HG03378 (cell line): ENCODE measurements at regions not wholly inside any gene's neighbourhood (a gene's known extent, or its start where the extent isn't known, plus 50 kb on each side); places are given as distances from the start of the nearest gene placed in this dataset.

Experiments
- ATAC-seq: cut with Tn5 transposase; IDR thresholded peaks from one replicate; pipeline ENCODE4 v1.9.1; 2021; ENCODE audit warnings: mild to moderate bottlenecking, moderate library complexity; ENCODE audit not compliant: unreplicated experiment

- ATAC-seq = no peak
These were observed 379.5 kb upstream of the SEMA6D start for GRCh38 chr15:47337836-47338235.

- no peak for ATAC-seq
These were observed 378.5 kb upstream of the SEMA6D start for GRCh38 chr15:47338771-47339170.

- ATAC-seq = no peak
These were observed 377.3 kb upstream of the SEMA6D start for GRCh38 chr15:47339800-47340570.

- ATAC-seq = no peak
These were observed 376.8 kb upstream of the SEMA6D start for GRCh38 chr15:47340571-47340920.

GRCh38 chr15:47349179-47349578, 368.1 kb upstream of the SEMA6D start:
- ATAC-seq = no peak

DNA sequence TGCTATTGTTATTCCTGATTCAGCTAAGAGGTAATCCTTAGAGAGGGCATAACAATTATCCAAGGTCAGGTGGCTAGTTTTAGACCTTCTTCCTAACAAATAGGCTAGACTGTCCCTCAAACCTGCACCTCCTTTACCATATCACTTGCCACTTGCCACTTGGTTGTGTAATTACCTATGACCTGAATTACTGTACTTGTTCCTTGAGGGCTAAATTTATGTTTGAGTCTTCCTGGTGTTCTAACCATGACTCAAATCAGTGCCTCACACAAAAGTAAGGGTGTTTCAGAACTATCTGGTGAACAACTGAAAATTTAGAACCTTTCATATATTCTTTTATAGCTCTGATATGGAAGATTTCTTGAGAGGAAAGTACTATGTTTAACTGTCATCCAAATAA, 365.8 kb upstream of the SEMA6D start:
- no peak for ATAC-seq

GRCh38 chr15:47352217-47352616, 365.1 kb upstream of the SEMA6D start:
- no peak for ATAC-seq

- ATAC-seq = no peak
These were observed 361.5 kb upstream of the SEMA6D start for GRCh38 chr15:47355759-47356158.

DNA sequence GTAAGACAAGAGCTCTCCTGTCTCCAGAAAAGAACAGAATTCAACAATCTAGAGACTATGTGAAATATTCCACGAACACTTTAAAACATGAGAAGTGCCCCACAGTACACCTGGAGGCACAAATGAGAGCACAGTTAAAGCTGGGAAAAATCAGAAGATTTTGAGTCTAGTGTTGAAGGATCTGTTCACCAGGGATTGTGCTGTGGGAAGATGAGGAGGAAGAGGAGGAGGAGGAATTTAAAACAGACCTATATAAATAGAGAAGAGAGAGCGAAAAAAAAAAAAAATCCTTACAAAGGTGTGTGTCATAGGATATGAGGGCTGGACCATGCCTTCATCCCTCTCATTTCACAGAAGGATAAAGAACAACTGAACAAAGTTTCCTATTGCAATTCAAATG, 361.0 kb upstream of the SEMA6D start:
- no peak for ATAC-seq

DNA sequence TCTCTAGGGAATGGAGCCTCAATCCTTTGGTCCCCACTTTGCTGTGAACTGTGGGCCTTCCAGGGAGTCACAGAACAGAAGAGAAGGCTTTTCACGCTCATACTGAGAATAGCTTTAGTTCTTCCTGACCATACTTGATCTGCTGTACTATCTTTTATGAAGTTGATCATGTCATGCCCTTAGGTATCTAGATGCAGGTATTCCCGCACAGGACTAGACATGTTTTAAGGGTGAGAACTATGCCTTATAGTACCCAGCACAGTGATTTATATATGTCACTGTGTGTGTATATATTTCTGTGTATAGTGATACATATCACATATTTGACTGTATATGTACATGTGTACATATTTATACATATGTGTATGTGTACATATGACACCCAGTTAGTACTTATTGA, 358.4 kb upstream of the SEMA6D start:
- ATAC-seq = no peak

DNA sequence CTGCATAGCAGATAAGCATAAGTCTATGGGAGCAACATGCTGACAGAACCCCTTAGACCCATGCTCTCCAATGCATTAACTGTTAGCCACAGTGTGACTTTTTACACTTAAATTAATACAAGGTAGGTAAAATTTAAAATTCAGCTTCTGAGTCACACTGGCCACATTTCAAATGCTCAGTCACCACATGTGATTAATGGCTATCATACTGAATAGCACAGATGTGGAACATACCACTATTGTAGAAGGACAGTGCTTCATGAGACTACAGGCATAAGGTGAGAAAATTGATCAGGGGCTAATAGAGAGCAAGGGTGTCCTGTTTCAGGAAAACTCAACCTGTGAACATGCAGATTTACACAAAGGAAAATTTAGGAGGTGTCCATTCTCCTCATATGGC, 357.0 kb upstream of the SEMA6D start:
- no peak for ATAC-seq

- ATAC-seq = no peak
These were observed 355.0 kb upstream of the SEMA6D start for GRCh38 chr15:47362118-47362905.

DNA sequence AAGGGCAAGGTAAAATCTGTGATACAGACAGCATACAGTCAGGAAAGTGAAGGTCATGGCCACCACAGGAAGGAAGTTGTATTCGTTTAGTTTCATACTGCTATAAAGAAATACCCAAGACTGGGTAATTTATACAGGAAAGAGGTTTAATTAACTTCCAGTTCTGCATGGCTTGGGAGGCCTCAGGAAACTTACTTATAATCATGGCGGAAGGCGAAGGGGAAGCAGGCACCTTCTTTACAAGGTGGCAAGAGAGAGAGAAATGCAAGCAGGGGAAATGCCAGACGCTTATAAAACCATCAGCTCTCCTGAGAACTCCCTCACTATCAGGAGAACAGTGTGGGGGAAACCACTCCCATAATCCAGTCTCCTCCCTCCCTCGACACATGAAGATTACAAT, 353.7 kb upstream of the SEMA6D start:
- ATAC-seq = no peak

GRCh38 chr15:47364230-47365141, 352.8 kb upstream of the SEMA6D start:
- ATAC-seq = no peak

DNA sequence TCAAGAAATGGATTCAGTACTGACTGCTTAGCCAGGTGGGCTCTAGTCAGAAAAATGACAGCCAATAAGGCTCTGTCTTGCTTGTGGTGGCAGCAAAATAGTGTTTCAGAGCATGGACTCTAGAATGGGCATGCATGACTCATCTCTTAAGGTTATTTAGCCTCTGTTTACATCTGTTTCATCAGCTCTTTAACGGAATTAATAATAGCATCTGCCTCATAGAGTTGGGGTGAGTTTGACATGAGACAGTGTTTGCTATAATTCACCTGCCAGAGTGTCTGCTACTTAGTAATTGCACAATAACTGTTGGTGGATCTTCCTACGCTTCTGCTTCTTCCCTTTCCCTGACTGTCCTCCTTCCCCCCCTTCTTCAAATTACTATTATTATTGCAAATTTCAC, 350.4 kb upstream of the SEMA6D start:
- no peak for ATAC-seq

DNA sequence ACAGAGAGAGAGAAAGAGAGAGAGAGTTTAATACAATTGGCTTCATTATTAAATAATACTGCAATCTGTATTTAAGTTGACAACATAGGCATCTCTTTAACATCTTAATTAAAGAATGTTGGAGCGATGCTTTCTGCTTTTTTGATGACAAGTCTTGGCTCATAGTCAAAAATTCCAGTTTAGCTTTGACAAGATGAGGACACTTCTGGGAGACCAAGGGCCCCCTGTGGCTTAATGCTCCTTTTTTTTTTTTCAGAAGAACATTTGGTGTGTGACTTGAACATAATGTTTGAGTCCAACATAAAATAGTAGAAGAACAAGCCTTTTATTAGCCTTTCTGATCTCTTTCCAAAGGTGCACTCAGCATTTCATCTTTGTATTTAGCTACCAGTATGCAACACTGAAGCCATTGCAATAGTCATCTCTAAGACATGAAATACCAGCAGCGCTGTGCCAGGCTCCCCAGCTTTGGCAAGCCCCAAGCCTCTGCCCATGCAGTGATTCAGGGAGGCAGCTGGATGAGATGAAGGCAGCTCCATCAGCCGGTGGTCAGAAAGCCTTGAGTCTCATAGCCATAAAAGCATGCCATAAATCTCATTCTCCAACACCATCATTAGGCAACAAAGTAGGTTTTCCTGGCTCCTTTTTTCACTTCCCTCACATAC, 349.4 kb upstream of the SEMA6D start:
- ATAC-seq = no peak

DNA sequence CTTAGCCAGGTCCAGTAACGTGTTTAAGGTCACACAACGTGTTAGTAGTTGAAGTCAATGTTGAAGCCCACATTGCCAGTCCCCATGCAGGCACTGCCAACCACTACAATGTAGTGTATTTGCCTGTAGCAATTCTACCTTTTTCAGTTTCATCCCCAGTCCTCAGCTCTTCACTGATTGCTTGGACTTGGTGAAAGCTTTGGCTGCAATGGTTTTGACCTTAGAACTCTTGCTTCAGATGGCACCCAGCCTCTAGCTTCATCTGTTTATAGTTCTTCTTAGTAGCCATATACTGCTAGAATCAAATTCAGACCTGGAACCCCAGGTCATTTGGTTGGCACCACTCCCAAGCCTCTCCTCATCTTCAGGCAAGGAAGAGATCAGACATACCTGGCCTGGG, 345.4 kb upstream of the SEMA6D start:
- no peak for ATAC-seq

GRCh38 chr15:47374222-47374621, 343.1 kb upstream of the SEMA6D start:
- ATAC-seq = no peak

DNA sequence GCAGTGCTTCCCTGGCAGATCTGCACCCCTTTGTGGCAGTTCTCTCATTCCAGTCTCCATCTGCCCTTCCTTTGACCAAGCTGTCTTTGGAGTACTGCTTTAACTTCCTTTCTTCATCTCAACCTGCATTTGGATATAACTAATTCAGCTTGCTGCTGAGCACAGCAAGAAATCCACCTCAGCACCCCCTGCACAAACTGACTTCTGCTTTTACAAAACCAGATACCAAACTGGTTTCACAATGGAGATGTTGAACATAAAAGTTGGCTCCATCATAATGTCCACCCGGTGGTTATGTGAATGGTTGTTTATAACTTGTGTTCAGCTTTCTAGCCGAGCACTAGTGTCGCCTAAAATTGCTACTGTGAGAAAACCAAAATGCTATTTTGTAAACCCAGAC, 341.1 kb upstream of the SEMA6D start:
- ATAC-seq = no peak

- ATAC-seq = no peak
These were observed 339.8 kb upstream of the SEMA6D start for GRCh38 chr15:47377465-47377864.

- no peak for ATAC-seq
These were observed 338.8 kb upstream of the SEMA6D start for GRCh38 chr15:47378527-47378926.
